Neural crest cell (in vitro differentiated cells): ENCODE measurements at regions not wholly inside any gene's neighbourhood (a gene's known extent, or its start where the extent isn't known, plus 50 kb on each side); places are given as distances from the start of the nearest gene placed in this dataset.

ENCODE experiments used
- DNase-seq: peaks from one replicate; pipeline ENCODE4 v3.0.0; 2021; ENCODE audit warnings: low read depth, mixed read lengths, low spot score
- H3K27ac Mint-ChIP-seq: one replicate; pipeline ENCODE4 v1.8.0; 2021; ENCODE audit warnings: mild to moderate bottlenecking, mixed read lengths; ENCODE audit not compliant: unreplicated experiment
- H3K27me3 Mint-ChIP-seq: 2 replicates; pipeline ENCODE4 v1.8.0; 2021; ENCODE audit warnings: low read depth, mild to moderate bottlenecking, mixed read lengths
- H3K36me3 Mint-ChIP-seq: 2 replicates; pipeline ENCODE4 v1.8.0; 2021; ENCODE audit warnings: low read depth, mild to moderate bottlenecking, mixed read lengths
- H3K4me1 Mint-ChIP-seq: 2 replicates; pipeline ENCODE4 v1.8.0; 2021; ENCODE audit warnings: mixed read lengths
- H3K4me3 Mint-ChIP-seq: one replicate; pipeline ENCODE4 v1.8.0; 2021; ENCODE audit warnings: mild to moderate bottlenecking, mixed read lengths
- H3K9me3 Mint-ChIP-seq: 2 replicates; pipeline ENCODE4 v1.8.0; 2021; ENCODE audit warnings: mixed read lengths
- TF ChIP-seq, protein P1 (sequence below): fragments of 200-600 bp; sonication (generic); conservative IDR thresholded peaks from 2 replicates; pipeline ENCODE4 v1.5.0; 2021; ENCODE audit warnings: antibody characterized with exemption, mild to moderate bottlenecking

GRCh38 chr9:86511614-86512360 is 157.6 kb upstream of the TUT7 start:
- Mint-ChIP-seq H3K9me3 (no peaks in the 10 kb centered on the region), H3K27ac (no peak overlapping the region), H3K36me3 (no peaks in the 10 kb centered on the region), H3K4me1 (no peaks in the 10 kb centered on the region), H3K4me3 (no peak overlapping the region), H3K27me3 (no peaks in the 10 kb centered on the region)
- TF ChIP-seq, protein P1, sequence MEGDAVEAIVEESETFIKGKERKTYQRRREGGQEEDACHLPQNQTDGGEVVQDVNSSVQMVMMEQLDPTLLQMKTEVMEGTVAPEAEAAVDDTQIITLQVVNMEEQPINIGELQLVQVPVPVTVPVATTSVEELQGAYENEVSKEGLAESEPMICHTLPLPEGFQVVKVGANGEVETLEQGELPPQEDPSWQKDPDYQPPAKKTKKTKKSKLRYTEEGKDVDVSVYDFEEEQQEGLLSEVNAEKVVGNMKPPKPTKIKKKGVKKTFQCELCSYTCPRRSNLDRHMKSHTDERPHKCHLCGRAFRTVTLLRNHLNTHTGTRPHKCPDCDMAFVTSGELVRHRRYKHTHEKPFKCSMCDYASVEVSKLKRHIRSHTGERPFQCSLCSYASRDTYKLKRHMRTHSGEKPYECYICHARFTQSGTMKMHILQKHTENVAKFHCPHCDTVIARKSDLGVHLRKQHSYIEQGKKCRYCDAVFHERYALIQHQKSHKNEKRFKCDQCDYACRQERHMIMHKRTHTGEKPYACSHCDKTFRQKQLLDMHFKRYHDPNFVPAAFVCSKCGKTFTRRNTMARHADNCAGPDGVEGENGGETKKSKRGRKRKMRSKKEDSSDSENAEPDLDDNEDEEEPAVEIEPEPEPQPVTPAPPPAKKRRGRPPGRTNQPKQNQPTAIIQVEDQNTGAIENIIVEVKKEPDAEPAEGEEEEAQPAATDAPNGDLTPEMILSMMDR: no peak
- no peak for DNase-seq

DNA sequence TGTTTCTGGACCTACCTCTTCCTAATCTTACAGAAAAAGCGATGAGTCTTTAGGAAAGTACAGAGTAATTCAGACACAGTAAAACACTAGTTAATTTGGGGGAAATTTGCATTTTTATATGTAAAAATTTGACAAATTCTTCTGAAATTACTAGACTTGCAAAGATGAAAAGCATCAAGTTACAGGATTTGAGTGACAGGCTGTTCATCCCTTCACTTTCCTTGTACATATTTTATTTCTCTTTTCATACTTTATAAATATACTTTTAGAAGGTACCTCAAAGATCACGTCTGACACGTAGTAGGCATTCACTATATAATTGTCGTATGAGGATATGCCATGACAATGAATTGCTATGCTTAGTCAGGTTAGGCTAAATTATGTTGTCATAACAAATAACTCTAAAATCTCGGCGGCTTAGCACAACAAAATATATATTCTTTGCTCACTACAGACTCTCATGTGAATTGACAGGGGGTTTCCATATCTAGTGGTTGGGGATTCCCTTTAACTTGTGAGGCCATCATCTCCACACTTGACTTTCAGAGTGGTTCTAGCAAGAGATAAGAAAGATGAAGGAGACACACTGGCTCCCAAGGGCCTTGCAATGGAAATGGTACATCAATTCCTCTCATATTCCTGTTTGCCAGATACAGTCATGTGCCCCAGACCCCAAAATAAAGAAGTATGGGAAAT is 154.1 kb upstream of the TUT7 start:
- Mint-ChIP-seq H3K4me1 (no peaks in the 10 kb centered on the region), H3K27ac (no peak overlapping the region), H3K36me3 (no peaks in the 10 kb centered on the region), H3K27me3 (no peaks in the 10 kb centered on the region), H3K9me3 (no peaks in the 10 kb centered on the region), H3K4me3 (no peak overlapping the region)
- DNase-seq: no peak
- TF ChIP-seq, protein P1: no peak

DNA sequence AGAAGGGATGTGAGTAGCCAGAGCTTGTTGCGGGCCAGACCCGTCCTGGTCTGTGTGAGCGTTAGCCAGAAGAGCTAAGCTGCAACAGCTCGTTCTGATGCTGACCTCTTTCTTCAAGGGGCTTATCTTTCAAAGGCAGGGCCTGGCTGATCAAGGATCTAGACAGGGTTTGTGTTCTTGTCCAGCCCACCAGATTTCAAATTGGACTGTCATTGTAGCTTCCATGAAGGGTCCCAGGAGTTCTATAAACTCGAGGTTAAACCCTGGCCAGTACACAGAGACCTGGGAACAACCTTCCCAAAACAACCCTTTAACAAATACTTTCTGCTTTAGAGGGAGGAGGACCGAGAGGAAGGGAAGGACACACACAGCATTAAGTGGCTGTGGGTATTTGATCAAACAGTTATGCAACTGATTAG is 153.0 kb upstream of the TUT7 start:
- Mint-ChIP-seq H3K4me3 (no peak overlapping the region), H3K27me3 (no peaks in the 10 kb centered on the region), H3K36me3 (no peaks in the 10 kb centered on the region), H3K9me3 (peaks cover 4% of the 10 kb centered on the region), H3K27ac (no peak overlapping the region), H3K4me1 (no peaks in the 10 kb centered on the region)
- TF ChIP-seq, protein P1: no peak
- DNase-seq: no peak

- H3K9me3 Mint-ChIP-seq: peaks cover 4% of the 10 kb centered on the region
- H3K4me3 Mint-ChIP-seq: no peak overlapping the region
- no peaks in the 10 kb centered on the region for H3K27me3 Mint-ChIP-seq
- TF ChIP-seq, protein P1: no peak
- H3K36me3 Mint-ChIP-seq: no peaks in the 10 kb centered on the region
- no peak overlapping the region for H3K27ac Mint-ChIP-seq
- H3K4me1 Mint-ChIP-seq: no peaks in the 10 kb centered on the region
- DNase-seq: no peak
Observed at GRCh38 chr9:86503942-86504341, 149.7 kb upstream of the TUT7 start.

GRCh38 chr9:86503314-86503713 is 149.1 kb upstream of the TUT7 start:
- Mint-ChIP-seq H3K4me1 (no peaks in the 10 kb centered on the region), H3K27ac (no peak overlapping the region), H3K4me3 (no peak overlapping the region), H3K36me3 (no peaks in the 10 kb centered on the region), H3K9me3 (peaks cover 4% of the 10 kb centered on the region), H3K27me3 (no peaks in the 10 kb centered on the region)
- TF ChIP-seq, protein P1: no peak
- no peak for DNase-seq
